SK-N-SH (cell line): ENCODE measurements at regions not wholly inside any gene's neighbourhood (a gene's known extent, or its start where the extent isn't known, plus 50 kb on each side); places are given as distances from the start of the nearest gene placed in this dataset.

Source experiments
- CTCF ChIA-PET: fragments of 300-600, 350-600 bp; formaldehyde crosslinking; extraction: SDS; loops from one replicate; lab custom pipeline; 2021; lab: Yijun Ruan, JAX
- POLR2A ChIA-PET: fragments of 350-600 bp; sonication (Branson Sonifier 250); formaldehyde crosslinking; extraction: SDS; loops from one replicate; lab custom pipeline; 2020; ENCODE audit warnings: antibody characterized with exemption, inconsistent platforms; lab: Yijun Ruan, JAX
- DNase-seq: peaks from one replicate; pipeline ENCODE4 v3.0.0; 2012
- H2AFZ ChIP-seq: fragments of 200-600 bp; sonication (generic); 2 replicates; pipeline ENCODE4 v1.8.1; 2016; ENCODE audit warnings: antibody characterized with exemption, mild to moderate bottlenecking, low read depth
- H3F3A ChIP-seq: fragments of 200-600 bp; sonication (generic); replicated peaks from 2 replicates; pipeline ENCODE3; 2016; ENCODE audit warnings: antibody characterized with exemption, mild to moderate bottlenecking; ENCODE audit not compliant: insufficient read depth
- H3K27ac ChIP-seq, 2 experiments: fragments of 200-500 bp in 1 of 2; fragments of 200-600 bp in 1 of 2; sonication (Bioruptor generic) in 1 of 2; sonication (generic), shearing (Covaris generic) in 1 of 2; 2 replicates each; pipeline versions ENCODE4 v1.5.1 to v1.6.1; 2014 to 2016; ENCODE audit warnings: low read depth in 2 of 2, inconsistent platforms in 1 of 2, low read length in 1 of 2, mild to moderate bottlenecking in 1 of 2, mixed read lengths in 1 of 2
- H3K27me3 ChIP-seq: fragments of 200-600 bp; sonication (generic), shearing (Covaris generic); 2 replicates; pipeline ENCODE4 v1.6.1; 2016; ENCODE audit warnings: mixed run types; ENCODE audit not compliant: insufficient read depth
- H3K36me3 ChIP-seq, 2 experiments: fragments of 200-500 bp in 1 of 2; fragments of 200-600 bp in 1 of 2; sonication (Bioruptor generic) in 1 of 2; sonication (generic) in 1 of 2; replicated peaks in 1 of 2; 2 replicates each; pipeline versions ENCODE3 to v1.5.1; 2014 to 2016; ENCODE audit warnings: low read length in 1 of 2, mild to moderate bottlenecking in 1 of 2; ENCODE audit not compliant: insufficient read depth in 2 of 2, control insufficient read depth in 1 of 2
- H3K4me1 ChIP-seq, 2 experiments: fragments of 200-500 bp in 1 of 2; fragments of 200-600 bp in 1 of 2; sonication (Bioruptor generic) in 1 of 2; sonication (generic), shearing (Covaris generic) in 1 of 2; 2 replicates each; pipeline versions ENCODE4 v1.5.1 to v1.6.1; 2014 to 2016; ENCODE audit warnings: low read depth in 1 of 2, low read length in 1 of 2, mixed run types in 1 of 2; ENCODE audit not compliant: insufficient read depth in 2 of 2, control insufficient read depth in 1 of 2
- H3K4me2 ChIP-seq: fragments of 200-600 bp; sonication (generic), shearing (Covaris generic); 2 replicates; pipeline ENCODE4 v1.6.1; 2017; ENCODE audit warnings: mixed run types
- H3K4me3 ChIP-seq, 2 experiments: fragments of 200-500 bp in 1 of 2; fragments of 200-600 bp in 1 of 2; sonication (Bioruptor generic) in 1 of 2; sonication (generic), shearing (Covaris generic) in 1 of 2; 2 replicates each; pipeline versions ENCODE4 v1.5.1 to v1.8.1; 2014 to 2016; ENCODE audit warnings: low read depth in 2 of 2, inconsistent platforms in 1 of 2, low read length in 1 of 2, mild to moderate bottlenecking in 1 of 2, mixed read lengths in 1 of 2, moderate library complexity in 1 of 2
- H3K79me2 ChIP-seq: fragments of 200-600 bp; sonication (generic); 2 replicates; pipeline ENCODE4 v1.8.1; 2017; ENCODE audit warnings: mild to moderate bottlenecking; ENCODE audit not compliant: insufficient read depth
- H3K9ac ChIP-seq: fragments of 200-600 bp; sonication (generic); 2 replicates; pipeline ENCODE4 v1.6.1; 2017; ENCODE audit warnings: mixed run types
- H3K9me2 ChIP-seq: fragments of 200-600 bp; sonication (generic); 2 replicates; pipeline ENCODE4 v1.6.1; 2017; ENCODE audit warnings: mixed run types
- H3K9me3 ChIP-seq: fragments of 200-600 bp; sonication (generic); 2 replicates; pipeline ENCODE4 v1.6.1; 2017; ENCODE audit warnings: mixed run types, mild to moderate bottlenecking, moderate library complexity
- H4K20me1 ChIP-seq: fragments of 200-600 bp; sonication (generic); 2 replicates; pipeline ENCODE4 v1.6.1; 2017; ENCODE audit warnings: mild to moderate bottlenecking, mixed run types; ENCODE audit not compliant: insufficient read depth
- CHD2 ChIP-seq: fragments of 150-350 bp; IDR thresholded peaks from 2 replicates; pipeline ENCODE4 v1.6.1; 2018; ENCODE audit warnings: low read length; ENCODE audit not compliant: partially characterized antibody
- EP300 ChIP-seq, 2 experiments: IDR thresholded peaks; 2 replicates each; pipeline versions ENCODE4 v1.4.0 to v1.6.1; 2012; ENCODE audit warnings: borderline replicate concordance in 1 of 2, low read depth in 1 of 2, low read length in 1 of 2
- FOSL2 ChIP-seq: IDR thresholded peaks from 2 replicates; pipeline ENCODE4 v1.4.0; 2012; ENCODE audit warnings: low read depth, mild to moderate bottlenecking, moderate library complexity, borderline replicate concordance
- FOXJ3 ChIP-seq: sonication (generic); formaldehyde crosslinking; IDR thresholded peaks from 2 replicates; pipeline ENCODE4 v1.5.1; 2020; ENCODE audit warnings: mild to moderate bottlenecking, missing genetic modification reagents
- FOXM1 ChIP-seq: IDR thresholded peaks from 2 replicates; pipeline ENCODE4 v1.4.0; 2012; ENCODE audit warnings: low read depth, mild to moderate bottlenecking
- GABPA ChIP-seq: IDR thresholded peaks from 2 replicates; pipeline ENCODE4 v1.4.0; 2012; ENCODE audit warnings: low read depth, mild to moderate bottlenecking
- GATA2 ChIP-seq: sonication (generic); formaldehyde crosslinking; IDR thresholded peaks from 2 replicates; pipeline ENCODE4 v1.5.0; 2020; ENCODE audit warnings: mild to moderate bottlenecking, missing genetic modification reagents
- JUND ChIP-seq: IDR thresholded peaks from 2 replicates; pipeline ENCODE4 v1.4.0; 2012
- MXI1 ChIP-seq: IDR thresholded peaks from 2 replicates; pipeline ENCODE4 v1.6.1; 2012; ENCODE audit warnings: mild to moderate bottlenecking, low read depth, low read length, improper control_type of control experiment
- RAD21 ChIP-seq: IDR thresholded peaks from 2 replicates; pipeline ENCODE4 v1.6.1; 2012; ENCODE audit warnings: mild to moderate bottlenecking, low read length
- RCOR1 ChIP-seq: fragments of 150-350 bp; IDR thresholded peaks from 2 replicates; pipeline ENCODE4 v1.6.1; 2017; ENCODE audit warnings: antibody characterized with exemption, low read length
- REST ChIP-seq: IDR thresholded peaks from 2 replicates; pipeline ENCODE4 v1.6.1; 2012; ENCODE audit warnings: mild to moderate bottlenecking, low read depth, low read length, moderate library complexity
- RFX5 ChIP-seq: IDR thresholded peaks from 2 replicates; pipeline ENCODE4 v1.6.1; 2012; ENCODE audit warnings: mild to moderate bottlenecking, improper control_type of control experiment, low read length
- SIN3A ChIP-seq: IDR thresholded peaks from 2 replicates; pipeline ENCODE4 v1.6.1; 2012; ENCODE audit warnings: low read depth, mild to moderate bottlenecking, low read length, moderate library complexity, borderline replicate concordance
- TAF1 ChIP-seq: IDR thresholded peaks from 2 replicates; pipeline ENCODE4 v1.6.1; 2012; ENCODE audit warnings: low read depth, mild to moderate bottlenecking, low read length, moderate library complexity, borderline replicate concordance
- TCF12 ChIP-seq: IDR thresholded peaks from 2 replicates; pipeline ENCODE4 v1.4.0; 2012
- WGBS: methylation state at CpG from one replicate; pipeline ENCODE4 v1.1.6; 2017; ENCODE audit warnings: low lambda C conversion rate; 5-methylcytosine and 5-hydroxymethylcytosine counted together
- TF ChIP-seq, protein P1 (sequence below): IDR thresholded peaks from 2 replicates; pipeline ENCODE4 v1.4.0; 2012; ENCODE audit warnings: low read depth, borderline replicate concordance

DNA sequence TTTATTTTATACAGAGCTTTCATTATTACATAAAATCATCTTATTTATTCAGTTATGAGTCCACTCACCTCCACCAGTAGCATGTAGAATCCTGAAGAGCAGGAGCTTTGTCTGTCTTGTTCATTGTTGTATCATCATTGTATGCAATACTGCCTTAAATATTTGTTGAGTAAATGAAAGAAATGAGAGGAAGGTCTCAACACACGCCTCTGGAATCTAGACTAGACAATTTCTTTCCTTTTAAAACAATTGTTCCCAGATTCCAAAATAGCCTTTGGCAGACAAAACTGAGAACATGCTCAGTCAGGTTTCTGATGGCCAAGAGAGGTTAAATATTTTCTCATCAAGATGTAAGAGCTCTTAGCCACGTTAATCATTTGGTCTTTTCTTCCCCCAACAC lies 173.1 kb upstream of the AGR3 start:
- Histone ChIP-seq H3F3A (no peaks in the 10 kb centered on the region), H4K20me1 (no peaks in the 10 kb centered on the region), H3K4me1 (no peaks in the 10 kb centered on the region), H3K27ac (no peak overlapping the region), H3K9me2 (no peaks in the 10 kb centered on the region; the same call in 1 of the 2 replicates), H3K4me3 (no peak overlapping the region), H3K9me3 (no peaks in the 10 kb centered on the region), H3K27me3 (no peaks in the 10 kb centered on the region), H3K36me3 (no peaks in the 10 kb centered on the region), H3K9ac (no peak overlapping the region), H2AFZ (no peak overlapping the region), H3K79me2 (no peaks in the 10 kb centered on the region), H3K4me2 (no peak overlapping the region)
- DNase-seq = no peak
- 19% methylated on average over 2 of the region's 2 CpGs for WGBS
- ChIA-PET POLR2A (no interaction called here), CTCF (no interaction called here)
- TF ChIP-seq GATA2 (CRISPR knock-in tag) (no peak), FOXM1 (no peak), SIN3A (no peak), TCF12 (no peak), TAF1 (no peak), RCOR1 (no peak), MXI1 (no peak), CHD2 (no peak), RFX5 (no peak), REST (no peak)
- TF ChIP-seq, protein P1, sequence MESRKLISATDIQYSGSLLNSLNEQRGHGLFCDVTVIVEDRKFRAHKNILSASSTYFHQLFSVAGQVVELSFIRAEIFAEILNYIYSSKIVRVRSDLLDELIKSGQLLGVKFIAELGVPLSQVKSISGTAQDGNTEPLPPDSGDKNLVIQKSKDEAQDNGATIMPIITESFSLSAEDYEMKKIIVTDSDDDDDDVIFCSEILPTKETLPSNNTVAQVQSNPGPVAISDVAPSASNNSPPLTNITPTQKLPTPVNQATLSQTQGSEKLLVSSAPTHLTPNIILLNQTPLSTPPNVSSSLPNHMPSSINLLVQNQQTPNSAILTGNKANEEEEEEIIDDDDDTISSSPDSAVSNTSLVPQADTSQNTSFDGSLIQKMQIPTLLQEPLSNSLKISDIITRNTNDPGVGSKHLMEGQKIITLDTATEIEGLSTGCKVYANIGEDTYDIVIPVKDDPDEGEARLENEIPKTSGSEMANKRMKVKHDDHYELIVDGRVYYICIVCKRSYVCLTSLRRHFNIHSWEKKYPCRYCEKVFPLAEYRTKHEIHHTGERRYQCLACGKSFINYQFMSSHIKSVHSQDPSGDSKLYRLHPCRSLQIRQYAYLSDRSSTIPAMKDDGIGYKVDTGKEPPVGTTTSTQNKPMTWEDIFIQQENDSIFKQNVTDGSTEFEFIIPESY = no peak

- no peak overlapping the region for H3K4me2 ChIP-seq
- H3K9me2 ChIP-seq = no peaks in the 10 kb centered on the region
- no peak overlapping the region for H3K4me3 ChIP-seq
- no peak overlapping the region for H3K9ac ChIP-seq
- POLR2A ChIA-PET = no interaction called here
- DNase-seq = no peak
- no peak overlapping the region for H3K27ac ChIP-seq
- H3K27me3 ChIP-seq = no peaks in the 10 kb centered on the region
- H3K4me1 ChIP-seq = no peaks in the 10 kb centered on the region
- WGBS = 17% methylated on average over 2 of the region's 2 CpGs
- CTCF ChIA-PET = no interaction called here
- H3K9me3 ChIP-seq = no peaks in the 10 kb centered on the region
- no peaks in the 10 kb centered on the region for H4K20me1 ChIP-seq
- H2AFZ ChIP-seq = no peak overlapping the region
- TF ChIP-seq FOXJ3 (CRISPR knock-in tag) = no peak
- no peak for TF ChIP-seq GABPA
- no peak for TF ChIP-seq MXI1
- no peak for TF ChIP-seq JUND
- no peak for TF ChIP-seq RAD21
- TF ChIP-seq FOSL2 = no peak
- no peak for TF ChIP-seq TAF1
- no peak for TF ChIP-seq EP300 (IDR thresholded peaks at IDR 0.05; ENCODE audit: borderline replicate concordance in 1 of 2, low read depth in 1 of 2, low read length in 1 of 2)
- TF ChIP-seq, all 33 proteins: peak for 0
- H3K36me3 ChIP-seq = no peaks in the 10 kb centered on the region
- no peaks in the 10 kb centered on the region for H3K79me2 ChIP-seq
- H3F3A ChIP-seq = no peaks in the 10 kb centered on the region
Observed at GRCh38 chr7:17055596-17055995, 173.8 kb upstream of the AGR3 start.
